ENCODE measurements at regions not wholly inside any gene's neighbourhood (a gene's known extent, or its start where the extent isn't known, plus 50 kb on each side); places are given as distances from the start of the nearest gene placed in this dataset.

- TF ChIP-seq POLR2AphosphoS5 (IDR thresholded peaks at IDR 0.05; ENCODE audit: low read depth, low read length) = no peak
- no peak for TF ChIP-seq POU2F2 (IDR thresholded peaks at IDR 0.05; ENCODE audit: low read depth, low read length)
- no peak for TF ChIP-seq PAX5 (IDR thresholded peaks at IDR 0.05; ENCODE audit: insufficient read depth, low read length, severe bottlenecking)
- no peak for TF ChIP-seq POLR2A (IDR thresholded peaks at IDR 0.05; ENCODE audit: low read depth, low read length)
- TF ChIP-seq TAF1 (IDR thresholded peaks at IDR 0.05; ENCODE audit: low read depth, low read length) = no peak
- TF ChIP-seq SPI1 (IDR thresholded peaks at IDR 0.05; ENCODE audit: low read depth, low read length) = no peak
- DNase-seq (ENCODE audit: insufficient read length, low spot score) = no peak
- FAIRE-seq = no peak
Measured at GRCh38 chr20:11785885-11786507, 131.7 kb upstream of the BTBD3 start.

- no peak for DNase-seq (ENCODE audit: insufficient read length, low spot score)
- no peak for FAIRE-seq
- no peak for TF ChIP-seq PAX5 (IDR thresholded peaks at IDR 0.05; ENCODE audit: insufficient read depth, low read length, severe bottlenecking)
- TF ChIP-seq POU2F2 (IDR thresholded peaks at IDR 0.05; ENCODE audit: low read depth, low read length) = no peak
- no peak for TF ChIP-seq TAF1 (IDR thresholded peaks at IDR 0.05; ENCODE audit: low read depth, low read length)
- no peak for TF ChIP-seq POLR2AphosphoS5 (IDR thresholded peaks at IDR 0.05; ENCODE audit: low read depth, low read length)
- TF ChIP-seq POLR2A (IDR thresholded peaks at IDR 0.05; ENCODE audit: low read depth, low read length) = no peak
- TF ChIP-seq SPI1 (IDR thresholded peaks at IDR 0.05; ENCODE audit: low read depth, low read length) = no peak
Measured at GRCh38 chr20:11790046-11790445, 127.6 kb upstream of the BTBD3 start.

- FAIRE-seq (no peak), DNase-seq (ENCODE audit: insufficient read length, low spot score) (no peak)
- TF ChIP-seq POLR2AphosphoS5 (IDR thresholded peaks at IDR 0.05; ENCODE audit: low read depth, low read length) (no peak), TAF1 (IDR thresholded peaks at IDR 0.05; ENCODE audit: low read depth, low read length) (no peak), POLR2A (IDR thresholded peaks at IDR 0.05; ENCODE audit: low read depth, low read length) (no peak), SPI1 (IDR thresholded peaks at IDR 0.05; ENCODE audit: low read depth, low read length) (no peak), PAX5 (IDR thresholded peaks at IDR 0.05; ENCODE audit: insufficient read depth, low read length, severe bottlenecking) (no peak), POU2F2 (IDR thresholded peaks at IDR 0.05; ENCODE audit: low read depth, low read length) (no peak)
Measured at GRCh38 chr20:11791316-11791715, 126.4 kb upstream of the BTBD3 start.

- no peak for FAIRE-seq
- no peak for DNase-seq (ENCODE audit: insufficient read length, low spot score)
Measured at GRCh38 chr20:11791835-11792567, 125.7 kb upstream of the BTBD3 start.

GRCh38 chr20:11792568-11792953, 125.1 kb upstream of the BTBD3 start:
- no peak for FAIRE-seq
- no peak for TF ChIP-seq SPI1 (IDR thresholded peaks at IDR 0.05; ENCODE audit: low read depth, low read length)
- TF ChIP-seq TAF1 (IDR thresholded peaks at IDR 0.05; ENCODE audit: low read depth, low read length) = no peak
- TF ChIP-seq POLR2AphosphoS5 (IDR thresholded peaks at IDR 0.05; ENCODE audit: low read depth, low read length) = no peak
- TF ChIP-seq POLR2A (IDR thresholded peaks at IDR 0.05; ENCODE audit: low read depth, low read length) = no peak
- TF ChIP-seq PAX5 (IDR thresholded peaks at IDR 0.05; ENCODE audit: insufficient read depth, low read length, severe bottlenecking) = no peak
- TF ChIP-seq POU2F2 (IDR thresholded peaks at IDR 0.05; ENCODE audit: low read depth, low read length) = no peak
- DNase-seq (ENCODE audit: insufficient read length, low spot score) = no peak

More at GRCh38 chr20:11791835-11792567, 125.7 kb upstream of the BTBD3 start:
- no peak for TF ChIP-seq POLR2A (IDR thresholded peaks at IDR 0.05; ENCODE audit: low read depth, low read length)
- no peak for TF ChIP-seq PAX5 (IDR thresholded peaks at IDR 0.05; ENCODE audit: insufficient read depth, low read length, severe bottlenecking)
- TF ChIP-seq TAF1 (IDR thresholded peaks at IDR 0.05; ENCODE audit: low read depth, low read length) = no peak
- no peak for TF ChIP-seq POU2F2 (IDR thresholded peaks at IDR 0.05; ENCODE audit: low read depth, low read length)
- TF ChIP-seq POLR2AphosphoS5 (IDR thresholded peaks at IDR 0.05; ENCODE audit: low read depth, low read length) = no peak
- no peak for TF ChIP-seq SPI1 (IDR thresholded peaks at IDR 0.05; ENCODE audit: low read depth, low read length)

GRCh38 chr20:11794525-11794924, 123.2 kb upstream of the BTBD3 start:
- FAIRE-seq = no peak
- no peak for TF ChIP-seq PAX5 (IDR thresholded peaks at IDR 0.05; ENCODE audit: insufficient read depth, low read length, severe bottlenecking)
- TF ChIP-seq POLR2A (IDR thresholded peaks at IDR 0.05; ENCODE audit: low read depth, low read length) = no peak
- no peak for TF ChIP-seq POLR2AphosphoS5 (IDR thresholded peaks at IDR 0.05; ENCODE audit: low read depth, low read length)
- no peak for TF ChIP-seq TAF1 (IDR thresholded peaks at IDR 0.05; ENCODE audit: low read depth, low read length)
- TF ChIP-seq SPI1 (IDR thresholded peaks at IDR 0.05; ENCODE audit: low read depth, low read length) = no peak
- no peak for TF ChIP-seq POU2F2 (IDR thresholded peaks at IDR 0.05; ENCODE audit: low read depth, low read length)
- no peak for DNase-seq (ENCODE audit: insufficient read length, low spot score)

- DNase-seq (ENCODE audit: insufficient read length, low spot score) = no peak
- TF ChIP-seq POLR2A (IDR thresholded peaks at IDR 0.05; ENCODE audit: low read depth, low read length) = no peak
- no peak for TF ChIP-seq SPI1 (IDR thresholded peaks at IDR 0.05; ENCODE audit: low read depth, low read length)
- FAIRE-seq = no peak
Measured at GRCh38 chr20:11795071-11795615, 122.5 kb upstream of the BTBD3 start.

- FAIRE-seq = no peak
- DNase-seq (ENCODE audit: insufficient read length, low spot score) = no peak
- TF ChIP-seq POLR2A (IDR thresholded peaks at IDR 0.05; ENCODE audit: low read depth, low read length) (no peak), POLR2AphosphoS5 (IDR thresholded peaks at IDR 0.05; ENCODE audit: low read depth, low read length) (no peak), PAX5 (IDR thresholded peaks at IDR 0.05; ENCODE audit: insufficient read depth, low read length, severe bottlenecking) (no peak), SPI1 (IDR thresholded peaks at IDR 0.05; ENCODE audit: low read depth, low read length) (no peak), TAF1 (IDR thresholded peaks at IDR 0.05; ENCODE audit: low read depth, low read length) (no peak), POU2F2 (IDR thresholded peaks at IDR 0.05; ENCODE audit: low read depth, low read length) (no peak)
Measured at GRCh38 chr20:11796026-11796425, 121.7 kb upstream of the BTBD3 start.

- FAIRE-seq (no peak), DNase-seq (ENCODE audit: insufficient read length, low spot score) (no peak)
- TF ChIP-seq POU2F2 (IDR thresholded peaks at IDR 0.05; ENCODE audit: low read depth, low read length) (no peak), PAX5 (IDR thresholded peaks at IDR 0.05; ENCODE audit: insufficient read depth, low read length, severe bottlenecking) (no peak), POLR2A (IDR thresholded peaks at IDR 0.05; ENCODE audit: low read depth, low read length) (no peak), TAF1 (IDR thresholded peaks at IDR 0.05; ENCODE audit: low read depth, low read length) (no peak), POLR2AphosphoS5 (IDR thresholded peaks at IDR 0.05; ENCODE audit: low read depth, low read length) (no peak), SPI1 (IDR thresholded peaks at IDR 0.05; ENCODE audit: low read depth, low read length) (no peak)
Measured at GRCh38 chr20:11797156-11797555, 120.5 kb upstream of the BTBD3 start.
